HG03097 (cell line): ENCODE measurements at regions not wholly inside any gene's neighbourhood (a gene's known extent, or its start where the extent isn't known, plus 50 kb on each side); places are given as distances from the start of the nearest gene placed in this dataset.
"Not testable (repeated sequence)": the region's sequence is repeated elsewhere in the genome, so short reads cannot be mapped to it uniquely, and the experiment has no call there.

Experiments
- ATAC-seq: cut with Tn5 transposase; IDR thresholded peaks from one replicate; pipeline ENCODE4 v1.9.1; 2021; ENCODE audit not compliant: unreplicated experiment, low FRiP score

- no peak for ATAC-seq
Measured at GRCh38 chr5:118611332-118611945, 376.9 kb downstream of the DTWD2 start.

GRCh38 chr5:118606940-118607339, 381.4 kb downstream of the DTWD2 start:
- ATAC-seq, result no peak

GRCh38 chr5:118605761-118606160, 382.6 kb downstream of the DTWD2 start:
- ATAC-seq, result no peak

- ATAC-seq, result no peak
Measured at GRCh38 chr5:118604106-118604505, 384.2 kb downstream of the DTWD2 start.

- ATAC-seq, result no peak
Measured at GRCh38 chr5:118603278-118603677, 385.1 kb downstream of the DTWD2 start.

- ATAC-seq, result no peak
Measured at GRCh38 chr5:118598311-118598710, 390.0 kb downstream of the DTWD2 start.

- no peak for ATAC-seq
Measured at GRCh38 chr5:118597543-118597942, 390.8 kb downstream of the DTWD2 start.

GRCh38 chr5:118596255-118596654, 392.1 kb downstream of the DTWD2 start:
- no peak for ATAC-seq

- no peak for ATAC-seq
Measured at GRCh38 chr5:118593003-118593328, 395.4 kb downstream of the DTWD2 start.

- no peak for ATAC-seq
Measured at GRCh38 chr5:118592229-118593002, 395.9 kb downstream of the DTWD2 start.

GRCh38 chr5:118590806-118591205, 397.5 kb downstream of the DTWD2 start:
- no peak for ATAC-seq

- ATAC-seq, result no peak
Measured at GRCh38 chr5:118580949-118581348, 407.4 kb downstream of the DTWD2 start.

GRCh38 chr5:118578093-118578492, 410.3 kb downstream of the DTWD2 start:
- no peak for ATAC-seq

- ATAC-seq, result no peak
Measured at GRCh38 chr5:118577621-118578020, 410.7 kb downstream of the DTWD2 start.

- ATAC-seq, result not testable (repeated sequence)
Measured at GRCh38 chr5:118570276-118570675, 418.1 kb downstream of the DTWD2 start.

GRCh38 chr5:118569596-118569995, 418.8 kb downstream of the DTWD2 start:
- not testable (repeated sequence) for ATAC-seq

- no peak for ATAC-seq
Measured at GRCh38 chr5:118565335-118565971, 422.9 kb downstream of the DTWD2 start.

GRCh38 chr5:118561971-118562370, 426.4 kb downstream of the DTWD2 start:
- no peak for ATAC-seq

GRCh38 chr5:118561235-118561634, 427.1 kb downstream of the DTWD2 start:
- ATAC-seq, result no peak

- ATAC-seq, result no peak
Measured at GRCh38 chr5:118558871-118559270, 429.5 kb downstream of the DTWD2 start.

- no peak for ATAC-seq
Measured at GRCh38 chr5:118557251-118557661, 431.1 kb downstream of the DTWD2 start.

- no peak for ATAC-seq
Measured at GRCh38 chr5:118556792-118557191, 431.6 kb downstream of the DTWD2 start.
